Spleen (tissue), 11 donors: ENCODE measurements at regions not wholly inside any gene's neighbourhood (a gene's known extent, or its start where the extent isn't known, plus 50 kb on each side); places are given as distances from the start of the nearest gene placed in this dataset.

Experiments
- DNase-seq: peaks from one replicate; pipeline ENCODE4 v3.0.0-alpha.2; 2020
- H3K27ac ChIP-seq, 8 donors: fragments of 200-600 bp; sonication (generic) in 7 of 8; 1 replicate in 4 of 8; 2 replicates in 4 of 8; pipeline versions ENCODE4 v1.5.0 to v1.8.0; 2016 to 2021; ENCODE audit warnings: inconsistent platforms in 4 of 8, mild to moderate bottlenecking in 4 of 8, moderate library complexity in 1 of 8
- H3K27me3 ChIP-seq, 7 donors: fragments of 200-600 bp; sonication (generic) in 6 of 7; replicated peaks in 1 of 7; 1 replicate in 4 of 7; 2 replicates in 3 of 7; pipeline versions ENCODE4 v1.5.0 to v1.8.0; 2016 to 2021; ENCODE audit warnings: inconsistent platforms in 3 of 7, mild to moderate bottlenecking in 1 of 7
- H3K36me3 ChIP-seq, 6 donors: fragments of 200-600 bp; sonication (generic) in 5 of 6; 1 replicate in 4 of 6; 2 replicates in 2 of 6; pipeline versions ENCODE4 v1.5.0 to v1.8.0; 2016 to 2021; ENCODE audit warnings: inconsistent platforms in 2 of 6
- H3K4me1 ChIP-seq, 6 donors: fragments of 200-600 bp; sonication (generic) in 5 of 6; 1 replicate in 3 of 6; 2 replicates in 3 of 6; pipeline versions ENCODE4 v1.5.0 to v1.8.0; 2016 to 2021; ENCODE audit warnings: inconsistent platforms in 3 of 6
- H3K4me3 ChIP-seq, 8 donors: fragments of 200-600 bp; sonication (generic) in 7 of 8; 1 replicate in 4 of 8; 2 replicates in 4 of 8; pipeline versions ENCODE4 v1.5.0 to v1.8.0; 2016 to 2021; ENCODE audit warnings: inconsistent platforms in 4 of 8, mild to moderate bottlenecking in 4 of 8, moderate library complexity in 2 of 8
- H3K9me3 ChIP-seq, 8 donors: fragments of 200-600 bp; sonication (generic) in 7 of 8; 1 replicate in 4 of 8; 2 replicates in 4 of 8; pipeline versions ENCODE4 v1.5.0 to v1.8.0; 2016 to 2021; ENCODE audit warnings: inconsistent platforms in 4 of 8
- CTCF ChIP-seq, 11 experiments: fragments of 200-600 bp in 7 of 11; fragments of 450-650 bp in 4 of 11; sonication (generic) in 4 of 11; IDR thresholded peaks in 8 of 11; conservative IDR thresholded peaks in 3 of 11; 1 replicate in 7 of 11; 2 replicates in 4 of 11; pipeline versions ENCODE4 v1.4.0 to v1.8.0; 2016 to 2021; ENCODE audit warnings: antibody characterized with exemption in 11 of 11, inconsistent platforms in 4 of 11, mild to moderate bottlenecking in 1 of 11
- POLR2A ChIP-seq, 3 donors: fragments of 450-650 bp; IDR thresholded peaks; one replicate each; pipeline ENCODE4 v1.5.1; 2017; ENCODE audit warnings: antibody characterized with exemption in 3 of 3, mild to moderate bottlenecking in 1 of 3
- POLR2AphosphoS5 ChIP-seq, 3 donors: sonication (generic); formaldehyde crosslinking; IDR thresholded peaks; one replicate each; pipeline ENCODE4 v1.5.1; 2017; ENCODE audit warnings: antibody characterized with exemption in 3 of 3
- WGBS, 5 donors: extraction: QIAGEN DNeasy Blood & Tissue Kit in 3 of 5; methylation state at CpG; one replicate each; pipeline versions ENCODE4 v1.1.5 to v1.1.7; 2013 to 2018; 5-methylcytosine and 5-hydroxymethylcytosine counted together
- intact Hi-C: fragments of 100-400 bp; cut with DNase I; formaldehyde crosslinking; loops from one replicate; pipeline ENCODE4 v1.15.0; 2023; ENCODE audit warnings: low total_unique reads
- donor health status: healthy with polysubstance abuse.
- donor health status: DM: no; HTN: no; CAD: no; lungs with moderate emphysema.
- donor health status: DM: no; HTN: no; CAD: no.
- donor health status: Bipolar disorder and iron deficiency.
- donor health status: healthy.
- donor health status: DM: no; HTN: no; CAD: no.
- donor health status: DM: yes; HTN: yes; CAD: no.

- Histone ChIP-seq H3K4me3 (no peak overlapping the region), H3K36me3 (no peaks in the 10 kb centered on the region), H3K27me3 (no peaks in the 10 kb centered on the region), H3K27ac (no peak overlapping the region), H3K9me3 (peaks cover 0 to 4% (median 0%) of the 10 kb centered on the region in 8 donors), H3K4me1 (no peaks in the 10 kb centered on the region)
- DNase-seq: no peak
- intact Hi-C loops: no loop called here
- 35 to 59% (median 52%) methylated on average over 1 of the region's 1 CpG for WGBS, 5 donors
- TF ChIP-seq POLR2AphosphoS5 (IDR thresholded peaks at IDR 0.05) (no peak), POLR2A (IDR thresholded peaks at IDR 0.05) (no peak), CTCF (IDR thresholded peaks at IDR 0.05 in 8 of 11, conservative IDR thresholded peaks at IDR 0.05 in 3 of 11) (no peak)
These were observed 1325.6 kb downstream of the HACE1 start for GRCh38 chr6:103534095-103534494.

GRCh38 chr6:103522045-103522444 lies 1337.7 kb downstream of the HACE1 start:
- Histone ChIP-seq H3K36me3 (no peaks in the 10 kb centered on the region), H3K27me3 (no peaks in the 10 kb centered on the region), H3K4me1 (no peaks in the 10 kb centered on the region), H3K4me3 (no peak overlapping the region), H3K27ac (no peak overlapping the region), H3K9me3 (peaks cover 0 to 35% (median 8%) of the 10 kb centered on the region in 8 donors)
- 83 to 93% (median 88%) methylated on average over 4 to 8 of the region's 8 CpGs for WGBS, 5 donors
- intact Hi-C loops: no loop called here
- no peak for TF ChIP-seq CTCF (IDR thresholded peaks at IDR 0.05 in 8 of 11, conservative IDR thresholded peaks at IDR 0.05 in 3 of 11)
- no peak for TF ChIP-seq POLR2A (IDR thresholded peaks at IDR 0.05)
- TF ChIP-seq POLR2AphosphoS5 (IDR thresholded peaks at IDR 0.05): no peak
- DNase-seq: no peak

- intact Hi-C loops: no loop called here
- no peaks in the 10 kb centered on the region for H3K4me1 ChIP-seq
These were observed 1343.4 kb downstream of the HACE1 start for GRCh38 chr6:103516336-103516735.

GRCh38 chr6:103507052-103507451 lies 1352.7 kb downstream of the HACE1 start:
- Histone ChIP-seq H3K9me3 (no peaks in the 10 kb centered on the region), H3K4me3 (no peak overlapping the region), H3K27ac (no peak overlapping the region), H3K4me1 (no peaks in the 10 kb centered on the region), H3K27me3 (no peaks in the 10 kb centered on the region), H3K36me3 (no peaks in the 10 kb centered on the region)
- intact Hi-C loops: no loop called here
- TF ChIP-seq POLR2A (IDR thresholded peaks at IDR 0.05) (no peak), CTCF (IDR thresholded peaks at IDR 0.05 in 8 of 11, conservative IDR thresholded peaks at IDR 0.05 in 3 of 11) (no peak), POLR2AphosphoS5 (IDR thresholded peaks at IDR 0.05) (no peak)
- no peak for DNase-seq

More at GRCh38 chr6:103516336-103516735, 1343.4 kb downstream of the HACE1 start:
- Histone ChIP-seq H3K27ac (no peak overlapping the region), H3K36me3 (no peaks in the 10 kb centered on the region), H3K4me3 (no peak overlapping the region), H3K27me3 (no peaks in the 10 kb centered on the region), H3K9me3 (peaks cover 0 to 4% (median 0%) of the 10 kb centered on the region in 8 donors)
- TF ChIP-seq POLR2A (IDR thresholded peaks at IDR 0.05) (no peak), CTCF (IDR thresholded peaks at IDR 0.05 in 8 of 11, conservative IDR thresholded peaks at IDR 0.05 in 3 of 11) (no peak), POLR2AphosphoS5 (IDR thresholded peaks at IDR 0.05) (no peak)
- no peak for DNase-seq
- 40 to 66% (median 49%) methylated on average over 3 of the region's 3 CpGs for WGBS, 5 donors
